H1 (cell line): ENCODE measurements at regions not wholly inside any gene's neighbourhood (a gene's known extent, or its start where the extent isn't known, plus 50 kb on each side); places are given as distances from the start of the nearest gene placed in this dataset.

ENCODE experiments used
- CTCF ChIA-PET: fragments of 300-600 bp; sonication (Branson Sonifier 250); formaldehyde crosslinking; loops from one replicate; lab custom pipeline; 2021; ENCODE audit not compliant: partially characterized antibody; lab: Charles Lee
- POLR2A ChIA-PET: fragments of 300-600 bp; sonication (Branson Sonifier 250); formaldehyde crosslinking; loops from one replicate; lab custom pipeline; 2021; ENCODE audit warnings: inconsistent platforms; ENCODE audit not compliant: partially characterized antibody; lab: Charles Lee
- DNase-seq, 2 experiments: peaks; one replicate each; pipeline versions ENCODE4 v3.0.0 to v3.0.0-alpha.2; 2010 to 2022; ENCODE audit warnings: low spot score in 2 of 2, low read depth in 1 of 2, mixed read lengths in 1 of 2
- FAIRE-seq: peaks from 2 replicates; lab custom pipeline; 2011; peaks lifted over from hg19 to GRCh38; lab: Jason Lieb, UNC
- H2AFZ ChIP-seq: 2 replicates; pipeline ENCODE4 v1.8.1; 2012; ENCODE audit warnings: low read length, inconsistent platforms
- H2AK5ac ChIP-seq: 2 replicates; pipeline ENCODE4 v1.6.1; 2013; ENCODE audit warnings: low read depth, low read length
- H2BK120ac ChIP-seq: replicated peaks from 2 replicates; pipeline ENCODE3; 2013; ENCODE audit warnings: low read depth, low read length, inconsistent platforms
- H2BK12ac ChIP-seq: 2 replicates; pipeline ENCODE4 v1.6.1; 2013; ENCODE audit warnings: low read depth, low read length
- H2BK15ac ChIP-seq: 2 replicates; pipeline ENCODE4 v1.6.1; 2013; ENCODE audit warnings: low read length
- H2BK20ac ChIP-seq: 2 replicates; pipeline ENCODE4 v1.6.1; 2013; ENCODE audit warnings: low read length
- H2BK5ac ChIP-seq: 2 replicates; pipeline ENCODE4 v1.6.1; 2013; ENCODE audit warnings: low read depth, low read length
- H3K14ac ChIP-seq: 2 replicates; pipeline ENCODE4 v1.6.1; 2013; ENCODE audit warnings: inconsistent platforms; ENCODE audit not compliant: insufficient read length
- H3K18ac ChIP-seq: 2 replicates; pipeline ENCODE4 v1.6.1; 2013; ENCODE audit warnings: low read length; ENCODE audit errors: extremely low read depth
- H3K23ac ChIP-seq: 2 replicates; pipeline ENCODE4 v1.6.1; 2013; ENCODE audit warnings: inconsistent platforms; ENCODE audit not compliant: insufficient read length
- H3K23me2 ChIP-seq: 2 replicates; pipeline ENCODE4 v1.6.1; 2013; ENCODE audit warnings: low read depth, low read length
- H3K27ac ChIP-seq: 2 replicates; pipeline ENCODE4 v1.6.1; 2011; ENCODE audit warnings: low read depth, low read length, inconsistent platforms
- H3K27me3 ChIP-seq, 4 experiments: replicated peaks in 1 of 4; 1 replicate in 1 of 4; 2 replicates in 3 of 4; pipeline versions ENCODE4 v1.6.1 to v1.8.1; 2011 to 2013; ENCODE audit warnings: low read length in 3 of 4, mild to moderate bottlenecking in 3 of 4, inconsistent platforms in 2 of 4, mixed read lengths in 2 of 4, moderate library complexity in 1 of 4; ENCODE audit not compliant: control insufficient read depth in 3 of 4, insufficient read depth in 3 of 4; ENCODE audit errors: extremely low read depth in 1 of 4
- H3K36me3 ChIP-seq, 4 experiments: 2 replicates each; pipeline versions ENCODE4 v1.6.1 to v1.8.1; 2011 to 2013; ENCODE audit warnings: mild to moderate bottlenecking in 4 of 4, low read length in 3 of 4, moderate library complexity in 2 of 4, control low read depth in 1 of 4, inconsistent platforms in 1 of 4; ENCODE audit not compliant: insufficient read depth in 4 of 4, control insufficient read depth in 2 of 4
- H3K4ac ChIP-seq: replicated peaks from 2 replicates; pipeline ENCODE3; 2013; ENCODE audit warnings: low read length, low read depth, mixed read lengths, inconsistent platforms; ENCODE audit not compliant: insufficient read length
- H3K4me1 ChIP-seq, 4 experiments: replicated peaks in 1 of 4; 1 replicate in 1 of 4; 2 replicates in 3 of 4; pipeline versions ENCODE4 v1.6.1 to v1.8.1; 2011 to 2013; ENCODE audit warnings: low read length in 3 of 4, inconsistent platforms in 2 of 4, mixed read lengths in 1 of 4; ENCODE audit not compliant: insufficient read depth in 4 of 4, control insufficient read depth in 3 of 4
- H3K4me2 ChIP-seq, 2 experiments: 2 replicates each; pipeline versions ENCODE4 v1.6.1 to v1.8.1; 2011 to 2013; ENCODE audit warnings: low read depth in 2 of 2, low read length in 2 of 2, control low read depth in 1 of 2, inconsistent platforms in 1 of 2, mild to moderate bottlenecking in 1 of 2; ENCODE audit not compliant: insufficient read depth in 1 of 2
- H3K4me3 ChIP-seq, 4 experiments: fragments of 200-600, 300-600 bp in 1 of 4; sonication (generic), shearing (Covaris generic), sonication (Bioruptor Twin) in 1 of 4; 2 replicates each; pipeline versions ENCODE4 v1.5.1 to v1.8.1; 2011 to 2016; ENCODE audit warnings: low read length in 4 of 4, low read depth in 3 of 4, control low read depth in 2 of 4, inconsistent platforms in 2 of 4, mild to moderate bottlenecking in 2 of 4, mixed read lengths in 1 of 4, moderate library complexity in 1 of 4; ENCODE audit not compliant: insufficient read depth in 2 of 4; ENCODE audit errors: extremely low read depth in 1 of 4
- H3K56ac ChIP-seq: replicated peaks from 2 replicates; pipeline ENCODE3; 2013; ENCODE audit warnings: low read depth, mild to moderate bottlenecking, mixed read lengths, low read length, inconsistent platforms; ENCODE audit not compliant: insufficient read length
- H3K79me1 ChIP-seq: 2 replicates; pipeline ENCODE4 v1.6.1; 2013; ENCODE audit warnings: low read depth, low read length, control low read depth
- H3K79me2 ChIP-seq, 2 experiments: 2 replicates each; pipeline versions ENCODE4 v1.6.1 to v1.8.1; 2012 to 2013; ENCODE audit warnings: low read length in 2 of 2, mild to moderate bottlenecking in 2 of 2, inconsistent platforms in 1 of 2; ENCODE audit not compliant: insufficient read depth in 2 of 2, control insufficient read depth in 1 of 2
- H3K9ac ChIP-seq, 4 experiments: replicated peaks in 1 of 4; 1 replicate in 1 of 4; 2 replicates in 3 of 4; pipeline versions ENCODE4 v1.6.1 to v1.8.1; 2011 to 2013; ENCODE audit warnings: low read depth in 3 of 4, low read length in 3 of 4, control low read depth in 2 of 4, mild to moderate bottlenecking in 2 of 4, moderate library complexity in 2 of 4, inconsistent platforms in 1 of 4; ENCODE audit errors: extremely low read depth in 1 of 4
- H3K9me3 ChIP-seq, 2 experiments: 2 replicates each; pipeline versions ENCODE4 v1.6.1 to v1.8.1; 2012 to 2013; ENCODE audit warnings: mild to moderate bottlenecking in 2 of 2, moderate library complexity in 2 of 2, control low read depth in 1 of 2, inconsistent platforms in 1 of 2, low read depth in 1 of 2, low read length in 1 of 2, mixed read lengths in 1 of 2; ENCODE audit not compliant: insufficient read depth in 2 of 2
- H4K20me1 ChIP-seq, 2 experiments: replicated peaks in 1 of 2; 2 replicates each; pipeline versions ENCODE3 to v1.8.1; 2011 to 2013; ENCODE audit warnings: inconsistent platforms in 2 of 2, low read length in 2 of 2, mild to moderate bottlenecking in 1 of 2; ENCODE audit not compliant: insufficient read depth in 2 of 2, control insufficient read depth in 1 of 2
- H4K5ac ChIP-seq: 2 replicates; pipeline ENCODE4 v1.6.1; 2013; ENCODE audit warnings: low read length, low read depth, mixed read lengths, inconsistent platforms; ENCODE audit not compliant: insufficient read length
- H4K8ac ChIP-seq: 2 replicates; pipeline ENCODE4 v1.8.0; 2013; ENCODE audit warnings: mild to moderate bottlenecking, moderate library complexity, low read length, inconsistent platforms; ENCODE audit not compliant: insufficient read depth; ENCODE audit errors: extremely low read depth
- H4K91ac ChIP-seq: replicated peaks from 2 replicates; pipeline ENCODE3; 2013; ENCODE audit warnings: low read length, mixed read lengths, inconsistent platforms; ENCODE audit not compliant: insufficient read length
- CBX5 ChIP-seq: fragments of 300-800, 300-1000 bp; sonication (generic); IDR thresholded peaks from 2 replicates; pipeline ENCODE4 v1.7.1; 2016; ENCODE audit warnings: antibody characterized with exemption, low read length, low read depth
- MAFK ChIP-seq: IDR thresholded peaks from 2 replicates; pipeline ENCODE4 v1.6.1; 2012; ENCODE audit warnings: low read depth, mild to moderate bottlenecking, improper control_type of control experiment, low read length
- SIRT6 ChIP-seq: IDR thresholded peaks from one replicate; pipeline ENCODE4 v1.7.1; 2012; ENCODE audit warnings: low read length, inconsistent platforms
- WGBS, 2 experiments: shearing (Covaris generic) in 1 of 2; methylation state at CpG; one replicate each; pipeline versions ENCODE4 v1.1.6 to v1.1.7; 2013 to 2015; ENCODE audit warnings: low lambda C conversion rate in 2 of 2, mixed read lengths in 2 of 2, inconsistent platforms in 1 of 2, low coverage in 1 of 2, missing lambda C conversion rate in 1 of 2; ENCODE audit not compliant: insufficient replicate concordance in 2 of 2, insufficient coverage in 1 of 2, insufficient read length in 1 of 2; ENCODE audit errors: extremely low coverage in 1 of 2, missing lambda C conversion rate in 1 of 2; 5-methylcytosine and 5-hydroxymethylcytosine counted together

- Histone ChIP-seq H3K9ac (no peak overlapping the region), H3K27me3 (no peaks in the 10 kb centered on the region), H3K56ac (no peak overlapping the region), H3K79me2 (no peaks in the 10 kb centered on the region), H2BK12ac (peak overlapping the region; percentile 35; the same call in 1 of the 2 replicates), H3K23me2 (0 out of 2 replicates have a peak, but pooled peaks cover 2% of the 10 kb centered on the region), H3K23ac (no peak overlapping the region), H2BK120ac (no peak overlapping the region), H3K18ac (no peak overlapping the region), H3K4me2 (no peak overlapping the region), H3K9me3 (no peaks in the 10 kb centered on the region), H2BK5ac (no peak overlapping the region), H3K4me3 (no peak overlapping the region), H3K36me3 (no peaks in the 10 kb centered on the region; a peak in 1 of 8 replicates), H4K91ac (no peak overlapping the region), H4K8ac (no peak overlapping the region), H3K14ac (no peak overlapping the region), H3K27ac (no peak overlapping the region), H3K4me1 (peaks cover 0 to 8% (median 2%) of the 10 kb centered on the region in 4 experiments; a peak in 3 of 7 replicates), H3K79me1 (no peaks in the 10 kb centered on the region), H2AFZ (no peak overlapping the region), H3K4ac (no peak overlapping the region), H2AK5ac (no peak overlapping the region), H4K5ac (no peak overlapping the region), H2BK15ac (0 out of 2 replicates have a peak overlapping the region, but pooled peaks have one; percentile 40), H4K20me1 (no peaks in the 10 kb centered on the region), H2BK20ac (no peak overlapping the region)
- 89% methylated on average over 4 of the region's 4 CpGs; no CpG with 5 or more reads in 1 of the 2 experiments for WGBS, 2 experiments
- ChIA-PET CTCF (interaction anchor here (0.7 to 7.4 kb wide), 51 partner anchors 9 to 588 kb away, joined by 3 to 63 read pairs (median 4); partner anchors contain the start of gene PSMD6), POLR2A (interaction anchor here (1.0 kb wide), 1 partner anchor 18 kb away, joined by 3 read pairs; no protein-coding TSS in a partner anchor)
- FAIRE-seq, result no peak
- DNase-seq, result no peak
- no peak for TF ChIP-seq SIRT6
- TF ChIP-seq CBX5, result no peak
- no peak for TF ChIP-seq MAFK
Observed at GRCh38 chr3:64463981-64464380, 223.8 kb downstream of the ADAMTS9 start.
